Neuronal stem cell (in vitro differentiated cells): ENCODE measurements at regions not wholly inside any gene's neighbourhood (a gene's known extent, or its start where the extent isn't known, plus 50 kb on each side); places are given as distances from the start of the nearest gene placed in this dataset.

Experiments used
- DNase-seq: peaks from one replicate; pipeline ENCODE4 v3.0.0-alpha.2; 2013; ENCODE audit warnings: low spot score
- H2AFZ ChIP-seq: one replicate; pipeline ENCODE4 v1.6.1; 2013; ENCODE audit warnings: mild to moderate bottlenecking, low read length, inconsistent platforms
- H2AK5ac ChIP-seq: 2 replicates; pipeline ENCODE4 v1.6.1; 2013; ENCODE audit warnings: low read depth, mild to moderate bottlenecking, inconsistent platforms, low read length, moderate library complexity, mixed read lengths
- H2BK120ac ChIP-seq: 2 replicates; pipeline ENCODE4 v1.6.1; 2013; ENCODE audit warnings: low read depth, mild to moderate bottlenecking, inconsistent platforms, low read length, moderate library complexity, mixed read lengths
- H2BK12ac ChIP-seq: one replicate; pipeline ENCODE4 v1.6.1; 2013; ENCODE audit warnings: low read length, inconsistent platforms
- H2BK15ac ChIP-seq: 2 replicates; pipeline ENCODE4 v1.6.1; 2013; ENCODE audit warnings: mild to moderate bottlenecking, low read length, inconsistent platforms, mixed read lengths
- H2BK5ac ChIP-seq: one replicate; pipeline ENCODE4 v1.6.1; 2013; ENCODE audit warnings: inconsistent platforms, mild to moderate bottlenecking, low read length, moderate library complexity
- H3K14ac ChIP-seq: one replicate; pipeline ENCODE4 v1.6.1; 2013; ENCODE audit warnings: low read length, inconsistent platforms
- H3K18ac ChIP-seq: 2 replicates; pipeline ENCODE4 v1.6.1; 2013; ENCODE audit warnings: low read length, inconsistent platforms
- H3K23ac ChIP-seq: 2 replicates; pipeline ENCODE4 v1.6.1; 2013; ENCODE audit warnings: low read depth, mild to moderate bottlenecking, mixed read lengths, low read length, inconsistent platforms; ENCODE audit not compliant: poor library complexity
- H3K27ac ChIP-seq: replicated peaks from 3 replicates; pipeline ENCODE4 v1.5.1; 2013; ENCODE audit warnings: low read length, inconsistent platforms
- H3K27me3 ChIP-seq, 3 experiments: 2 replicates each; pipeline ENCODE4 v1.6.1; 2013; ENCODE audit warnings: low read length in 3 of 3, mild to moderate bottlenecking in 2 of 3, inconsistent platforms in 1 of 3, low read depth in 1 of 3, mixed read lengths in 1 of 3, moderate library complexity in 1 of 3; ENCODE audit not compliant: control insufficient read depth in 3 of 3, insufficient read depth in 3 of 3
- H3K36me3 ChIP-seq, 2 donors: replicated peaks in 1 of 2; 2 replicates each; pipeline ENCODE4 v1.6.1; 2013; ENCODE audit warnings: low read length in 2 of 2; ENCODE audit not compliant: control insufficient read depth in 2 of 2, insufficient read depth in 2 of 2
- H3K4ac ChIP-seq: 2 replicates; pipeline ENCODE4 v1.6.1; 2013; ENCODE audit warnings: inconsistent platforms, mild to moderate bottlenecking, low read length, moderate library complexity
- H3K4me1 ChIP-seq, 2 donors: 1 replicate in 1 of 2; 2 replicates in 1 of 2; pipeline ENCODE4 v1.6.1; 2013; ENCODE audit warnings: low read length in 2 of 2, low read depth in 1 of 2; ENCODE audit not compliant: control insufficient read depth in 2 of 2, insufficient read depth in 1 of 2
- H3K4me2 ChIP-seq: one replicate; pipeline ENCODE4 v1.6.1; 2013; ENCODE audit warnings: mild to moderate bottlenecking, low read length, inconsistent platforms; ENCODE audit not compliant: insufficient read depth, poor library complexity, severe bottlenecking
- H3K4me3 ChIP-seq, 2 donors: 2 replicates each; pipeline ENCODE4 v1.5.1; 2013; ENCODE audit warnings: low read length in 2 of 2, mild to moderate bottlenecking in 2 of 2, inconsistent platforms in 1 of 2, moderate library complexity in 1 of 2
- H3K79me1 ChIP-seq: one replicate; pipeline ENCODE4 v1.6.1; 2013; ENCODE audit warnings: low read depth, mild to moderate bottlenecking, inconsistent platforms, low read length, moderate library complexity
- H3K9ac ChIP-seq: one replicate; pipeline ENCODE4 v1.6.1; 2013; ENCODE audit warnings: mild to moderate bottlenecking, low read depth, low read length, inconsistent platforms; ENCODE audit not compliant: poor library complexity
- H3K9me3 ChIP-seq, 2 donors: replicated peaks in 1 of 2; 2 replicates each; pipeline versions ENCODE3 to v1.6.1; 2013; ENCODE audit warnings: low read length in 2 of 2, mild to moderate bottlenecking in 2 of 2, inconsistent platforms in 1 of 2, low read depth in 1 of 2, mixed read lengths in 1 of 2, moderate library complexity in 1 of 2; ENCODE audit not compliant: control insufficient read depth in 2 of 2, insufficient read depth in 1 of 2
- H4K8ac ChIP-seq: one replicate; pipeline ENCODE4 v1.6.1; 2013; ENCODE audit warnings: low read depth, mild to moderate bottlenecking, inconsistent platforms, low read length, moderate library complexity
- H4K91ac ChIP-seq: one replicate; pipeline ENCODE4 v1.6.1; 2013; ENCODE audit warnings: low read length, low read depth, mild to moderate bottlenecking, inconsistent platforms; ENCODE audit not compliant: poor library complexity
- WGBS, 2 donors: extraction: QIAGEN DNeasy Blood & Tissue Kit; methylation state at CpG; one replicate each; pipeline ENCODE4 v1.1.7; 2013; ENCODE audit warnings: missing lambda C conversion rate in 2 of 2, mixed read lengths in 1 of 2; ENCODE audit not compliant: insufficient read length in 2 of 2, insufficient replicate concordance in 1 of 2; ENCODE audit errors: extremely low coverage in 2 of 2; 5-methylcytosine and 5-hydroxymethylcytosine counted together

DNA sequence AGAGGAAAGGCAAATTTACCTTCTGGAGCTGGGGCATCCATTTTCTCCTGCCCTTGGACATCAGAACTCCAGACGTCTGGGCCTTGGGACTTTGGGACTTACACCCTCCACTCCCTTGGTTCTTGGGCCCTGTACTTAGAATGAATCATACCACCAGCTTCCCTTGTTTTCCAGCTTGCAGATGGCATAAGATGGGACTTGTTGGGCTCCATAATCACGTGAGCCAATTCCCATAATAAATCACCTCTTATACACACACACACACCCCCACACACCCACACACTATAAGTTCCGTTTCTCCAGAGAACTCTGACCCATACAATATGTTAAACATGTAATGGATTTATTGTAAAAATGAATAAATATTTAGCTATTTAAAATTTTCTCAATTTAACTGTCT, 185.7 kb downstream of the GIPC2 start:
- Histone ChIP-seq H3K27me3 (no peaks in the 10 kb centered on the region), H3K18ac (no peak overlapping the region), H2BK12ac (no peak overlapping the region), H3K9ac (no peak overlapping the region), H3K4ac (no peak overlapping the region), H3K4me1 (no peaks in the 10 kb centered on the region), H3K14ac (no peak overlapping the region), H4K8ac (no peak overlapping the region), H4K91ac (no peak overlapping the region), H2BK5ac (no peak overlapping the region), H3K23ac (no peak overlapping the region), H2BK15ac (no peak overlapping the region), H3K4me3 (no peak overlapping the region), H3K79me1 (no peaks in the 10 kb centered on the region), H3K9me3 (no peaks in the 10 kb centered on the region), H2AK5ac (no peak overlapping the region), H3K4me2 (no peak overlapping the region), H2BK120ac (no peak overlapping the region), H3K36me3 (no peaks in the 10 kb centered on the region), H2AFZ (no peak overlapping the region), H3K27ac (no peak overlapping the region)
- 100% methylated on average over 2 of the region's 3 CpGs; no CpG with 5 or more reads in 1 of the 2 donors for WGBS, 2 donors
- no peak for DNase-seq

DNA sequence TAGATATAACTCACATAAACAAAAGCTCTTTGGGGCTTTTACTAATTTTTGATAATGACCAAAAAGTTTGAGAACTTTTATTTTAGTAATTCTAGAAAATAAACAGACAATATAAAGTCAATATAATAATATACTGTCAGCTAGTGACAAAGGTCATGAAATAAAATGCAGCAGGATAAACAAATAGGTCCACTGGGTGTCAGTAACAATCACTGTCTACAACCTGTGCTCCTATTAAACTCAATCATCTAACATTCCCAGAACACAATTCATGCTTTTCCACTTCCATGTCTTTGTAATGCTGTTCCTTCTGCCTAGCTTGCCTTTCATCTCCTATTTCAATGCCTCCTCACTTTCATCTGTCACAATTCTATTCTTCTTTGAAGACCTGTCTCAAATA, 186.1 kb downstream of the GIPC2 start:
- no peak overlapping the region for H3K4me3 ChIP-seq
- H2BK5ac ChIP-seq, result no peak overlapping the region
- no peak overlapping the region for H3K27ac ChIP-seq
- no peak overlapping the region for H4K91ac ChIP-seq
- H3K23ac ChIP-seq, result no peak overlapping the region
- H3K4ac ChIP-seq, result no peak overlapping the region
- no peak overlapping the region for H2BK120ac ChIP-seq
- H2AK5ac ChIP-seq, result no peak overlapping the region
- H3K14ac ChIP-seq, result no peak overlapping the region
- no peaks in the 10 kb centered on the region for H3K4me1 ChIP-seq
- H3K79me1 ChIP-seq, result no peaks in the 10 kb centered on the region
- DNase-seq, result no peak
- no peak overlapping the region for H3K18ac ChIP-seq
- H2AFZ ChIP-seq, result no peak overlapping the region
- H3K9me3 ChIP-seq, result no peaks in the 10 kb centered on the region
- H2BK15ac ChIP-seq, result no peak overlapping the region
- H2BK12ac ChIP-seq, result no peak overlapping the region
- no peak overlapping the region for H4K8ac ChIP-seq
- no peak overlapping the region for H3K9ac ChIP-seq
- H3K27me3 ChIP-seq, result no peaks in the 10 kb centered on the region
- no peaks in the 10 kb centered on the region for H3K36me3 ChIP-seq
- no peak overlapping the region for H3K4me2 ChIP-seq

DNA sequence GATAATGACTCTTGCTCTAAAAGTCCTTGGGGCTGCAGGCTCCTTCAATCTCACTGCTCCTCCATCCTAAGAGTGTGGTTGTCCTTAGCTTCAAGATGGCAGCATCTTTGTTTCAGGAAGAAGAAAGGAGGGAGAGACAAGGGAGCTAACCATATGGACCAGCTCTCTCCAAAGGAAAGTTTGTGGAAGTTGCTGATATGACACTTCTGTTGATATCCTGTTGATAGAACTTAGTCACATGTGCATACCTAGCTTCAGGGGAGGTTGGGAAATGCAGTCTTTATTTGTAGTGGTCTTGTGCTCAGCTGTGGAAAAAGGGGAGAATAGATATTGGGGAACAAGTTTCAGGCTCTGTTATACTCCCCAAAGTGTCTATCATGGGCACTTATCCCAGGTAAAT, 186.9 kb downstream of the GIPC2 start:
- no peak overlapping the region for H2AFZ ChIP-seq
- no peaks in the 10 kb centered on the region for H3K4me1 ChIP-seq
- H4K91ac ChIP-seq, result no peak overlapping the region

DNA sequence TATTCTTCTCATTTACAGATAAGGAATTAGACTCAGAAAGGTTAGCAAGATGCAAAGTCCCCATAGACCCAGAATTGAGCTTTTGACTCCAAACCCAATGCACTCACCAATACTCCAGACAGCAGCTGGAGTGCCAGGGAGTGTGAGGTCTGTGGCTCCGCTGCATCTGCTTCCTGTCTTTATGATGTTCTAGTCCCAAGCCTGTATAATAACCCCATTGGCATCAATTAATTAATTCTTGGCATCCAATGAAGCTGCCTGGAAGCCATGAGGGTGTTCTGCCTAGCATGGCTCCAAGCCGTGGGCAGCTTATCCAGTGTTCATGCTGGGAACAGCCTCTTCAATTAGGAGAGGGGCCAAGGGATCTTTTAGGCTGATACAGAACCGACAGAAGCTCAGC, 188.7 kb downstream of the GIPC2 start:
- Histone ChIP-seq H3K4me2 (no peak overlapping the region), H3K23ac (no peak overlapping the region), H3K4me1 (no peaks in the 10 kb centered on the region), H2BK5ac (no peak overlapping the region), H2AK5ac (no peak overlapping the region), H3K79me1 (no peaks in the 10 kb centered on the region), H3K18ac (no peak overlapping the region), H4K91ac (no peak overlapping the region), H3K4me3 (no peak overlapping the region), H2BK120ac (no peak overlapping the region), H3K9me3 (no peaks in the 10 kb centered on the region), H2BK12ac (no peak overlapping the region), H2AFZ (no peak overlapping the region), H3K36me3 (no peaks in the 10 kb centered on the region), H4K8ac (no peak overlapping the region), H3K4ac (no peak overlapping the region), H3K14ac (no peak overlapping the region), H3K27me3 (no peaks in the 10 kb centered on the region), H3K27ac (no peak overlapping the region), H3K9ac (no peak overlapping the region), H2BK15ac (no peak overlapping the region)
- DNase-seq, result no peak
- WGBS, 2 donors, result no CpG with 5 or more reads among the region's 3 CpGs

More for the DNA sequence above, 186.9 kb downstream of the GIPC2 start:
- Histone ChIP-seq H3K23ac (no peak overlapping the region), H3K9me3 (no peaks in the 10 kb centered on the region), H2BK5ac (no peak overlapping the region), H4K8ac (no peak overlapping the region), H3K36me3 (no peaks in the 10 kb centered on the region), H3K4ac (no peak overlapping the region), H3K27me3 (no peaks in the 10 kb centered on the region), H2AK5ac (no peak overlapping the region), H2BK15ac (no peak overlapping the region), H3K9ac (no peak overlapping the region), H3K18ac (no peak overlapping the region), H3K4me3 (no peak overlapping the region), H2BK12ac (no peak overlapping the region), H2BK120ac (no peak overlapping the region), H3K79me1 (no peaks in the 10 kb centered on the region), H3K27ac (no peak overlapping the region), H3K4me2 (no peak overlapping the region), H3K14ac (no peak overlapping the region)
- DNase-seq, result no peak
